IMR-90 (cell line): ENCODE measurements at regions not wholly inside any gene's neighbourhood (a gene's known extent, or its start where the extent isn't known, plus 50 kb on each side); places are given as distances from the start of the nearest gene placed in this dataset.

Source experiments
- ATAC-seq: fragments of 200-7000 bp; cut with Tn5 transposase; 2 replicates; pipeline ENCODE4 v1.9.1; 2020; ENCODE audit warnings: low read depth, mild to moderate bottlenecking, moderate library complexity
- BruUV-seq: library from RNA; stranded (reverse); fragments of 400-500 nt; replicated peaks from 2 replicates; lab custom pipeline; 2021; lab: Mats Ljungman, UMichigan
- CTCF ChIA-PET: fragments of 300-600 bp; formaldehyde crosslinking; extraction: SDS; loops from one replicate; lab custom pipeline; 2021; ENCODE audit warnings: antibody characterized with exemption; lab: Yijun Ruan, JAX
- POLR2A ChIA-PET: fragments of 300-600 bp; sonication (Branson Sonifier 250); formaldehyde crosslinking; loops from one replicate; lab custom pipeline; 2022; ENCODE audit warnings: antibody characterized with exemption; ENCODE audit not compliant: unreplicated experiment; lab: Charles Lee
- DNase-seq: peaks from one replicate; pipeline ENCODE4 v3.0.0; 2013
- H2AFZ ChIP-seq: replicated peaks from 2 replicates; pipeline ENCODE3; 2013; ENCODE audit warnings: low read length, mild to moderate bottlenecking; ENCODE audit not compliant: poor library complexity
- H2AK5ac ChIP-seq: 2 replicates; pipeline ENCODE4 v1.6.1; 2013; ENCODE audit warnings: low read depth, low read length, inconsistent platforms
- H2AK9ac ChIP-seq: replicated peaks from 2 replicates; pipeline ENCODE3; 2013; ENCODE audit warnings: mild to moderate bottlenecking, low read depth, low read length, moderate library complexity; ENCODE audit not compliant: poor library complexity
- H2BK120ac ChIP-seq: 2 replicates; pipeline ENCODE4 v1.6.1; 2013; ENCODE audit warnings: low read depth, low read length, inconsistent platforms
- H2BK15ac ChIP-seq: 3 replicates; pipeline ENCODE4 v1.6.1; 2013; ENCODE audit warnings: low read depth, low read length, inconsistent platforms
- H2BK20ac ChIP-seq: 2 replicates; pipeline ENCODE4 v1.6.1; 2013; ENCODE audit warnings: low read depth, mild to moderate bottlenecking, inconsistent platforms, low read length, moderate library complexity
- H2BK5ac ChIP-seq: 2 replicates; pipeline ENCODE4 v1.6.1; 2013; ENCODE audit warnings: mild to moderate bottlenecking, low read depth, low read length, inconsistent platforms; ENCODE audit not compliant: poor library complexity, severe bottlenecking
- H3K14ac ChIP-seq: replicated peaks from 2 replicates; pipeline ENCODE4 v1.6.1; 2013; ENCODE audit warnings: low read depth, low read length, inconsistent platforms
- H3K18ac ChIP-seq: 2 replicates; pipeline ENCODE4 v1.6.1; 2013; ENCODE audit warnings: low read depth, low read length, control low read depth
- H3K23ac ChIP-seq: 2 replicates; pipeline ENCODE4 v1.6.1; 2013; ENCODE audit warnings: low read depth, low read length, inconsistent platforms
- H3K27ac ChIP-seq: 2 replicates; pipeline ENCODE4 v1.5.1; 2013; ENCODE audit warnings: mild to moderate bottlenecking, control low read depth, low read length; ENCODE audit not compliant: insufficient read depth
- H3K27me3 ChIP-seq: 2 replicates; pipeline ENCODE4 v1.6.1; 2013; ENCODE audit warnings: low read length; ENCODE audit not compliant: control insufficient read depth, insufficient read depth
- H3K36me3 ChIP-seq: 2 replicates; pipeline ENCODE4 v1.6.1; 2013; ENCODE audit warnings: low read length, mixed read lengths; ENCODE audit not compliant: control insufficient read depth, insufficient read depth
- H3K4ac ChIP-seq: 2 replicates; pipeline ENCODE4 v1.6.1; 2013; ENCODE audit warnings: low read depth, low read length, inconsistent platforms
- H3K4me1 ChIP-seq: 2 replicates; pipeline ENCODE4 v1.6.1; 2013; ENCODE audit warnings: low read length, mixed read lengths; ENCODE audit not compliant: control insufficient read depth, insufficient read depth
- H3K4me2 ChIP-seq: 2 replicates; pipeline ENCODE4 v1.6.1; 2013; ENCODE audit warnings: low read depth, mild to moderate bottlenecking, control low read depth, low read length, moderate library complexity
- H3K4me3 ChIP-seq: 2 replicates; pipeline ENCODE4 v1.5.1; 2013; ENCODE audit warnings: low read depth, mild to moderate bottlenecking, control low read depth, low read length, moderate library complexity; ENCODE audit not compliant: insufficient read depth
- H3K56ac ChIP-seq: 2 replicates; pipeline ENCODE4 v1.6.1; 2013; ENCODE audit warnings: low read length, inconsistent platforms; ENCODE audit not compliant: insufficient read depth; ENCODE audit errors: extremely low read depth
- H3K79me1 ChIP-seq, 2 experiments: 2 replicates each; pipeline ENCODE4 v1.6.1; 2013; ENCODE audit warnings: low read length in 2 of 2, inconsistent platforms in 1 of 2, low read depth in 1 of 2
- H3K9ac ChIP-seq: 2 replicates; pipeline ENCODE4 v1.6.1; 2013; ENCODE audit warnings: low read depth, low read length, control low read depth
- H3K9me1 ChIP-seq: 2 replicates; pipeline ENCODE4 v1.6.1; 2013; ENCODE audit warnings: low read length, inconsistent platforms; ENCODE audit not compliant: insufficient read depth
- H3K9me3 ChIP-seq: 2 replicates; pipeline ENCODE4 v1.6.1; 2013; ENCODE audit warnings: low read length; ENCODE audit not compliant: control insufficient read depth, insufficient read depth
- H4K20me1 ChIP-seq: 2 replicates; pipeline ENCODE4 v1.6.1; 2013; ENCODE audit warnings: low read length, inconsistent platforms; ENCODE audit not compliant: insufficient read depth
- H4K5ac ChIP-seq: 2 replicates; pipeline ENCODE4 v1.6.1; 2013; ENCODE audit warnings: mild to moderate bottlenecking, low read depth, low read length, control low read depth
- H4K8ac ChIP-seq, 2 experiments: 2 replicates each; pipeline ENCODE4 v1.6.1; 2013; ENCODE audit warnings: low read depth in 2 of 2, low read length in 2 of 2, control low read depth in 1 of 2, inconsistent platforms in 1 of 2
- H4K91ac ChIP-seq: 2 replicates; pipeline ENCODE4 v1.6.1; 2013; ENCODE audit warnings: low read depth, low read length, inconsistent platforms; ENCODE audit not compliant: insufficient read depth
- CHD1 ChIP-seq: IDR thresholded peaks from 2 replicates; pipeline ENCODE4 v1.6.1; 2012; ENCODE audit warnings: low read depth, low read length, improper control_type of control experiment
- CTCF ChIP-seq: conservative IDR thresholded peaks from 2 replicates; pipeline ENCODE4 v1.5.1; 2012; ENCODE audit warnings: mild to moderate bottlenecking, low read depth, low read length, improper control_type of control experiment
- ELK1 ChIP-seq: fragments of 150-350 bp; IDR thresholded peaks from 2 replicates; pipeline ENCODE4 v1.6.1; 2016; ENCODE audit warnings: low read depth, mild to moderate bottlenecking, low read length, moderate library complexity, borderline replicate concordance
- RAD21 ChIP-seq: IDR thresholded peaks from 2 replicates; pipeline ENCODE4 v1.6.1; 2012; ENCODE audit warnings: low read length, improper control_type of control experiment
- RCOR1 ChIP-seq: IDR thresholded peaks from 2 replicates; pipeline ENCODE4 v1.6.1; 2012; ENCODE audit warnings: mild to moderate bottlenecking, low read length, improper control_type of control experiment; ENCODE audit not compliant: insufficient replicate concordance
- SMC3 ChIP-seq: fragments of 150-350 bp; IDR thresholded peaks from 2 replicates; pipeline ENCODE4 v1.6.1; 2016; ENCODE audit warnings: low read depth, mild to moderate bottlenecking, antibody characterized with exemption, low read length, moderate library complexity
- WGBS, 2 experiments: methylation state at CpG; one replicate each; pipeline versions ENCODE4 v1.1.5 to v1.1.7; 2013; ENCODE audit warnings: missing lambda C conversion rate in 2 of 2; ENCODE audit not compliant: insufficient read length in 1 of 2; ENCODE audit errors: extremely low coverage in 2 of 2; 5-methylcytosine and 5-hydroxymethylcytosine counted together
- dilution Hi-C: fragments of 300-500 bp; cut with HindIII; formaldehyde crosslinking; loops from one replicate; pipeline ENCODE4 v1.14.3; 2018; ENCODE audit warnings: low sequenced_read_pairs; ENCODE audit not compliant: unreplicated experiment
- in situ Hi-C: fragments of 300-500 bp; cut with MboI; formaldehyde crosslinking; loops from 3 replicates; pipeline ENCODE4 v1.14.3; 2019; ENCODE audit warnings: low sequenced_read_pairs, inconsistent platforms, mixed read lengths
- intact Hi-C: fragments of 100-400 bp; cut with micrococcal nuclease; formaldehyde crosslinking; loops from 2 replicates; pipeline ENCODE4 v1.10.0; 2022

- no peak overlapping the region for H3K18ac ChIP-seq
- no peak overlapping the region for H3K4me2 ChIP-seq
- dilution Hi-C loops (no loop called here), in situ Hi-C loops (no loop called here), intact Hi-C loops (no loop called here)
- peaks cover 2% of the 10 kb centered on the region; the same call in 1 of the 2 replicates for H3K4me1 ChIP-seq
- H3K36me3 ChIP-seq, result no peaks in the 10 kb centered on the region
- ATAC-seq, result no peak
- H3K9me3 ChIP-seq, result peaks cover 2% of the 10 kb centered on the region
- TF ChIP-seq CTCF (no peak), RAD21 (no peak), ELK1 (no peak), SMC3 (no peak), CHD1 (no peak), RCOR1 (no peak)
- POLR2A ChIA-PET, result no interaction called here
- CTCF ChIA-PET, result no interaction called here
- no peak overlapping the region for H2AK5ac ChIP-seq
- no peak for DNase-seq
- no peak overlapping the region for H4K8ac ChIP-seq
- no peak overlapping the region for H3K9ac ChIP-seq
- H4K5ac ChIP-seq, result no peak overlapping the region
- H2AFZ ChIP-seq, result peak overlapping the region; percentile 56
- no peak overlapping the region for H3K27ac ChIP-seq
- H2BK15ac ChIP-seq, result no peak overlapping the region
- no peak overlapping the region for H3K23ac ChIP-seq
- no peak overlapping the region for H3K14ac ChIP-seq
- no peak overlapping the region for H4K91ac ChIP-seq
- no peak overlapping the region for H2BK20ac ChIP-seq
- H3K4me3 ChIP-seq, result no peak overlapping the region
- no peak overlapping the region; the same call in 1 of the 2 replicates for H3K4ac ChIP-seq
- H2BK120ac ChIP-seq, result no peak overlapping the region
- no peak overlapping the region for H2BK5ac ChIP-seq
- 94% methylated on average over 3 of the region's 13 CpGs; no CpG with 5 or more reads in 1 of the 2 experiments for WGBS, 2 experiments
- no peaks in the 10 kb centered on the region for H3K27me3 ChIP-seq
- peaks cover 3% of the 10 kb centered on the region; the same call in 1 of the 2 replicates for H3K9me1 ChIP-seq
- no peak overlapping the region for H2AK9ac ChIP-seq
- BruUV-seq, result no TSS peak
- H4K20me1 ChIP-seq, result no peaks in the 10 kb centered on the region
- H3K79me1 ChIP-seq, result no peaks in the 10 kb centered on the region
- no peak overlapping the region for H3K56ac ChIP-seq
Observed at GRCh38 chr11:88433536-88434230, 96.1 kb upstream of the CTSC start.
